Activated naive CD8-positive, alpha-beta T cell treated with anti-CD3 and anti-CD28 coated beads, Interleukin-2, amount 10 ng/mL, durations not matched to agents 7 days and 5 days (primary cell): ENCODE measurements at regions not wholly inside any gene's neighbourhood (a gene's known extent, or its start where the extent isn't known, plus 50 kb on each side); places are given as distances from the start of the nearest gene placed in this dataset.
"Not testable (repeated sequence)": the region's sequence is repeated elsewhere in the genome, so short reads cannot be mapped to it uniquely, and the experiment has no call there.

Source experiments
- ATAC-seq: fragments of 150-1000 bp; cut with Tn5 transposase; one replicate; pipeline ENCODE4 v1.10.0; 2021; ENCODE audit warnings: low read depth, moderate library complexity
- POLR2A ChIA-PET: fragments of 350-600 bp; sonication (Branson Sonifier 250); formaldehyde crosslinking; loops from one replicate; lab custom pipeline; 2021; ENCODE audit warnings: antibody characterized with exemption; lab: Charles Lee
- DNase-seq: peaks from one replicate; pipeline ENCODE4 v3.0.0; 2021
- H3K27ac Mint-ChIP-seq: one replicate; pipeline ENCODE4 v1.8.0; 2022; ENCODE audit warnings: mild to moderate bottlenecking, mixed read lengths
- H3K27me3 Mint-ChIP-seq: one replicate; pipeline ENCODE4 v1.8.0; 2022; ENCODE audit warnings: mild to moderate bottlenecking, moderate library complexity, mixed read lengths
- H3K36me3 Mint-ChIP-seq: one replicate; pipeline ENCODE4 v1.8.0; 2021; ENCODE audit warnings: mild to moderate bottlenecking, mixed read lengths
- H3K4me1 Mint-ChIP-seq: one replicate; pipeline ENCODE4 v1.8.0; 2021; ENCODE audit warnings: mixed read lengths
- H3K4me3 Mint-ChIP-seq: one replicate; pipeline ENCODE4 v1.8.0; 2022; ENCODE audit warnings: mild to moderate bottlenecking, moderate library complexity, mixed read lengths
- H3K9me3 Mint-ChIP-seq: one replicate; pipeline ENCODE4 v1.8.0; 2021; ENCODE audit warnings: mixed read lengths

DNA sequence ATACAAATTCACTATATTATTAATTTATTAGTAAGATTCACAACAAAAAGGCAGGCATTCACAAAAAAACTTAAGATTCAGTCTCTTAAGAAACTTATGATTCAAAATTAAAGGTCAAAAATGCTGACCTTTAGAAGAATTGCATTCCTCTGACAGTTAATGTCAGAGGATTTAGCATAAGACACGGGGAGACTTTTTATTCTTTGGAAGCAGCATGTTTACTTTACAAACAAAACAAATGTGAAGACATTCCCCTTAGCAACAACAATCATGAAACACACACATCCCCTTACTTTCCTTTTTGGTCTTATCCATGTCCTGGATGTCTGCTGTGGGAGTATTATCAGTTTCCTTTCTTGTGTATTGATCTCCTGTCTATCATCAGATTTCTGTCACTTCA, 117.1 kb downstream of the RAD51AP2 start:
- no peaks in the 10 kb centered on the region for H3K4me1 Mint-ChIP-seq
- H3K4me3 Mint-ChIP-seq = no peak overlapping the region
- H3K27ac Mint-ChIP-seq = no peak overlapping the region
- DNase-seq = no peak
- POLR2A ChIA-PET = no interaction called here
- no peak for ATAC-seq
- no peaks in the 10 kb centered on the region for H3K9me3 Mint-ChIP-seq
- H3K27me3 Mint-ChIP-seq = no peaks in the 10 kb centered on the region
- H3K36me3 Mint-ChIP-seq = no peaks in the 10 kb centered on the region

DNA sequence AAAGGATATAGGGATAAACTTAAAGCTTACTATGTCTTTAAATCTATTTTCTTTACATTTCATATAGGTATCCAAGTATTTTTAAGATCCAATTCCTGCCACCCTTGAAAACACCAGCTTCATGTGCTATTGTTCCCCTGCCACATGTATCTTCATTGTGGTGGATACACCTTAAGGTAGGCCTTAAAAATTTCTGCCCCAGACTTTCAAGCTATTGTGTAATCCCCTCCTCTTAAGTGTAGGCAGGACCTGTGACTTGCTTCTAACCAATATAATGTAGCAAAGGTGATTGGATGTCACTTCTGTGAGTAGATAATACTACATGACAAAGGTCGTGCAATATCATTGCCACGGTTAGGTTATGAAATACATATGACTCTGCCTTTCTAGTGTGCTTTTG, 119.5 kb downstream of the RAD51AP2 start:
- Mint-ChIP-seq H3K4me1 (no peaks in the 10 kb centered on the region), H3K27ac (no peak overlapping the region), H3K27me3 (no peaks in the 10 kb centered on the region), H3K9me3 (no peaks in the 10 kb centered on the region), H3K4me3 (no peak overlapping the region), H3K36me3 (no peaks in the 10 kb centered on the region)
- ATAC-seq (no peak), DNase-seq (no peak)
- POLR2A ChIA-PET = no interaction called here

DNA sequence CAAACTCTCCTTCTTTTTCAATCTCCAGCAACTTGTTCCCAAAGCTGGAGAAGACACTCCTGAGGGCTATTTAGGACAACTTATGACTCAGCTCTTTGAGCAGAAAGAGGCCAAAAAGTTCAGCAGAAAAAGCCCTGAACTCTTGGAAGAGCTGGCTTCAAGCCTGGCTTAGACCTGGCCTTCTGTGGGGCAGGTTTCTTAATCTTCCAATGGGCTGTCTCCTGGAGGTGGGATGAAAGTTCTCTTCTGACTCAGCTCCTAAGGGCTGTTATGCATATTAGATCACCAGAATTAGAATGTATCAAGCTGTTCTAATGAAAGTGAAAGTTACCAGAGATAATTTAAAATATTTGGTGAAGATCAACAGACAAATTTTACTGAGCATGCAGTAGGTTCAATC, 129.4 kb downstream of the RAD51AP2 start:
- H3K9me3 Mint-ChIP-seq = peaks cover 3% of the 10 kb centered on the region
- no peaks in the 10 kb centered on the region for H3K4me1 Mint-ChIP-seq
- DNase-seq = no peak
- H3K36me3 Mint-ChIP-seq = no peaks in the 10 kb centered on the region
- H3K27me3 Mint-ChIP-seq = no peaks in the 10 kb centered on the region
- no peak overlapping the region for H3K27ac Mint-ChIP-seq
- POLR2A ChIA-PET = no interaction called here
- ATAC-seq = no peak
- H3K4me3 Mint-ChIP-seq = no peak overlapping the region

DNA sequence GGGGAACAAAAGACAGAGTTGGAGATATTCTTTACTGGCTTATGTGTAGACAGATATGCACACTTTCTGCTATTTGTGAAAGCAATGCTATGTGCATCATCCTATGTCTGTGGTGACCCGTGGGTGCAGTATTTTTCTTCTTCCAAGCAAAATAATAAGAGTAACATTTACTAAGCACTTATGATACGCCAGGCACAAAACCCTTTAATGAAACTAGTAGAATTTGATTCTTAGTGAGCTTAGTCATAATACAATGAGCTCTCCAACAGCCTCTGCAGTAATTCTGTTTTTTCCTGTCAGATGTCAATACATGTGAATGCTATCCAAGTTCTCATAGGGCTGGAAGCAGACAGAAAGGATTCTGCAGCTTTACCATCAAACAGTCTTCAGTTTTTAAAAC, 130.6 kb downstream of the RAD51AP2 start:
- no peak for DNase-seq
- POLR2A ChIA-PET = no interaction called here
- H3K36me3 Mint-ChIP-seq = no peaks in the 10 kb centered on the region
- ATAC-seq = no peak
- no peaks in the 10 kb centered on the region for H3K4me1 Mint-ChIP-seq
- H3K4me3 Mint-ChIP-seq = no peak overlapping the region
- H3K9me3 Mint-ChIP-seq = peaks cover 3% of the 10 kb centered on the region
- no peak overlapping the region for H3K27ac Mint-ChIP-seq
- H3K27me3 Mint-ChIP-seq = no peaks in the 10 kb centered on the region

DNA sequence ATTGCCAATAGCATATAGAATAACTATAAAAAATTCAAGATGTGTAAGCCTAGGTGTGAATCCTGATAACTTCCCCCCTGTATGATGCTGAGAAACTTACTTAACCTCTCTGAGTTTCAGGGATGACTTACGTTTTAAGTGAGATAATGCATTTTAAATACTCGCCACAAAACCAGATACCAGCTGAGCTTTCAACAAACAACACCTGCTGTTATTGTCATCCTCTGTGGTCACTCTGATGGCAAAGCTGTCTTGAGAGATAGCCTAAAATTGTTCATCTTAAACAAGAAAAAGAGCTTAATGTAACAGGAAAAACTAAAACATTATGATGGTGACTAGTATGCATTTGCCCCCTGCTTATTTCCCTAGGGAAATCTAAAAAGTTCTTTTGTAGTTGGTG, 131.5 kb downstream of the RAD51AP2 start:
- POLR2A ChIA-PET = no interaction called here
- H3K27ac Mint-ChIP-seq = no peak overlapping the region
- no peaks in the 10 kb centered on the region for H3K4me1 Mint-ChIP-seq
- no peak for ATAC-seq
- H3K4me3 Mint-ChIP-seq = no peak overlapping the region
- peaks cover 3% of the 10 kb centered on the region for H3K9me3 Mint-ChIP-seq
- DNase-seq = no peak
- H3K36me3 Mint-ChIP-seq = no peaks in the 10 kb centered on the region
- H3K27me3 Mint-ChIP-seq = no peaks in the 10 kb centered on the region

DNA sequence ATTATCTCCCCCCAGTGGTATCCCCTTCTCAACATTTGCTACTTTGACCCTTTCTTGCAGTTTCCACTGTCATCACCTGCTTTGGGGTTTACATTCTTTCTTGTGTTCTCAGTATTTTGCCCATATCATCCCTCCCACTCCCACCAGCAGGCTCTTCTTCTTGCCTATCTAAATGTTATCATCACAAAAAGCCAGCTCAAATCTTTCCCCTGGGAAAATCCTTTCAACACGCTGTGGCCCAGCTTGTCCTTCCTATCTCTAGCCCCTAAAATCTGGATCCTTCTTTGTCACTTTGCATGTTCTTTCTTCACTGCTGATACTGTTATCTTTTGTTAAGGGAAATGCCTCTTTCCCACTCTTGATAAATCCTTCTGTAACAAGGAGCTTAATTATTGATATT, 138.2 kb downstream of the RAD51AP2 start:
- DNase-seq = no peak
- Mint-ChIP-seq H3K4me3 (no peak overlapping the region), H3K27me3 (no peaks in the 10 kb centered on the region), H3K27ac (no peak overlapping the region), H3K4me1 (no peaks in the 10 kb centered on the region), H3K9me3 (peaks cover 2% of the 10 kb centered on the region), H3K36me3 (no peaks in the 10 kb centered on the region)
- ATAC-seq = no peak
- POLR2A ChIA-PET = no interaction called here

DNA sequence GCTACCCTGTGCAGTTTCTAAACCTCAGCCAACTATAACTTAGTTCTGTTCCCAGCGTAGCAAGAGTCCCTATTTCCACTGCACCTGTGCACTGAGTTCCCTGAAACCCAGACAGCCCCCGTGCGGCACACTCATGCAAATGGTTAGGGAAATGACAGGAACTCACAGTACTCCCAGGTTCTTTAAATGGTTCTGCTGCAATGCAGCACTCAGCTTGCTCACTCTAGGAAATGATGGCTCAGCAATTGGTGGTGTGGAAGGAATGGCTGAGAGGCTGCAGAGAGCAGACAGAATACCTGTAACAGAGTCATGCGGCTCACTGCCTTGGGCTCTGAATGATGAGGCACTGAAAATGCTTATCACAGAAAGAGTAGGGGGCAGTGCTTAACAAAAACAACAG, 143.0 kb downstream of the RAD51AP2 start:
- ATAC-seq = no peak
- no peaks in the 10 kb centered on the region for H3K36me3 Mint-ChIP-seq
- no peak overlapping the region for H3K27ac Mint-ChIP-seq
- DNase-seq = no peak
- no peak overlapping the region for H3K4me3 Mint-ChIP-seq
- H3K4me1 Mint-ChIP-seq = no peaks in the 10 kb centered on the region
- POLR2A ChIA-PET = no interaction called here
- no peaks in the 10 kb centered on the region for H3K27me3 Mint-ChIP-seq
- H3K9me3 Mint-ChIP-seq = peaks cover 3% of the 10 kb centered on the region

DNA sequence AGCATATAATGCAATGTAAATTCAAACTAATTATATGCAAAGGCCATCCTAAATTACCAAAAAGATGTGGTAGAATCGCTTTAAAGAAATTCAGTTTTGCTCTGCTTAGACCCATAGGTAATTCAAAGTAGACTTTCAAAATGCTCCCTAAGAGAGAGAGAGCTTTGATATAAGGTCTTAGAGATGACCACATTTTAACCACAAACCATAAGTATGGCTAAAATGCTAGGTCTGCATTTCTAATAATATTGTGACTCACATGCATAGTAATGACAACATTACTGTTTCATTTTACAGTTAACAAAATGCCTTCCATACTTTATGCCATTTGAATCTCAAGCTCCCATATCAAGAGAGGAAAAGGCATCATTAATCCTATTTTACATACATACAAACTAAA, 144.5 kb downstream of the RAD51AP2 start:
- Mint-ChIP-seq H3K4me1 (no peaks in the 10 kb centered on the region), H3K36me3 (no peaks in the 10 kb centered on the region), H3K27me3 (no peaks in the 10 kb centered on the region), H3K4me3 (no peak overlapping the region), H3K27ac (no peak overlapping the region), H3K9me3 (peaks cover 6% of the 10 kb centered on the region)
- no peak for ATAC-seq
- POLR2A ChIA-PET = no interaction called here
- no peak for DNase-seq

DNA sequence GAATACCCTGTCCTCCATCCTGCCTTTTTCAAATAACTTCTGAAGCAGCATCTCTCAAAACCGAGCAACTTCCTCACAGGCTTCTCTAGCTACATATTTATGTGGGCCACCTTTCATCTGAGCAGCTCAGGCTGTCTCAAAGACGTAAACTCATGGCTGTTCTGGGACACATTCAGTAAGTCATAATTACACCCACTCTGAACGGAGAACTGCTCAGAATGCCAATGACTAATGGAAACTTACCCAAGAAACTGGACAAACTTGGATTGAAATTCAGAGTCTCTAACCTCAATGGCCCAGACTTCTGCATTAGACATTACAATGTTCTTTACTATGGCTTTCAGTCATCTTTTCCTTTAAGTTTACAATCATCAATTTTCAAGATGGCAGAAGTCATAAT, 145.2 kb downstream of the RAD51AP2 start:
- no peaks in the 10 kb centered on the region for H3K36me3 Mint-ChIP-seq
- no peaks in the 10 kb centered on the region for H3K4me1 Mint-ChIP-seq
- ATAC-seq (no peak), DNase-seq (no peak)
- H3K27ac Mint-ChIP-seq = no peak overlapping the region
- no peaks in the 10 kb centered on the region for H3K27me3 Mint-ChIP-seq
- peaks cover 6% of the 10 kb centered on the region for H3K9me3 Mint-ChIP-seq
- no peak overlapping the region for H3K4me3 Mint-ChIP-seq
- POLR2A ChIA-PET = no interaction called here

DNA sequence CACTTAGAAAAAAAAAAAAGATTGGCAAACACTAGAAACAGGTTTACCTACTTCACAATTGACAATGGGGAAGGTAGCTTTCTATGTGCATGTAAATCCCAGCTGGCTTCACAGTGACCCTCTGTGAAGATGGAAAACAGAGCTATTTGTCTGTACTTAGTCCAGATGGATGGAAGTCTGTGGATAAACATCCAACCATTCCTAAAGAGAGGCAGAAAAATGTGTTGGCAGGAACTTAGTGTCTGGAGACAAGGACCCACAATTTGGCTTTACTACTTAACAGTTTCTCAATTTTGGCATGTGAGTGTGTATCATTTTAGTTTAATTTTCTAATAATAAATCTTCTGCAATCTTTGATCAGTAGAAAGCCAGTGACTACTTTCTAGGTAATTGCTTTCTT, 154.4 kb downstream of the RAD51AP2 start:
- no peak overlapping the region for H3K4me3 Mint-ChIP-seq
- no peaks in the 10 kb centered on the region for H3K4me1 Mint-ChIP-seq
- ATAC-seq = no peak

DNA sequence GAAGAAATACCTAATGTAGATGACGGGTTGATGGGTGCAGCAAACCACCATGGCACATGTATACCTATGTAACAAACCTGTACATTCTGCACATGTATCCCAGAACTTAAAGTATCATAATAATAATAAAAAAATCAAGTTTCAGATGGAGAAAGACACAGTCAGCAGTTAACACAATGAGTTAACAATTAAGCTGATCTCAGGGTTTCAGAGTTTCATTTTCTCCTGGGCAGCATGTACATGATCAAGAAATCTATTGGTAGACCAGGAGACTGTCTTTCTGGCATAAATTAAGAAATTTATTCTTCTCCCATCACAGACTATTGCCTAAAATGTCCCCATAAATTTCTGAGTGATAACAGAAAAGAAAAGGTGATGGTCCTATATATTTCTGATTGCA, 155.3 kb downstream of the RAD51AP2 start:
- H3K4me3 Mint-ChIP-seq = no peak overlapping the region
- ATAC-seq = no peak
- H3K27me3 Mint-ChIP-seq = no peaks in the 10 kb centered on the region
- DNase-seq = no peak
- no peak overlapping the region for H3K27ac Mint-ChIP-seq
- no peaks in the 10 kb centered on the region for H3K4me1 Mint-ChIP-seq
- no peaks in the 10 kb centered on the region for H3K36me3 Mint-ChIP-seq
- POLR2A ChIA-PET = no interaction called here
- peaks cover 6% of the 10 kb centered on the region for H3K9me3 Mint-ChIP-seq

More for the DNA sequence above, 154.4 kb downstream of the RAD51AP2 start:
- H3K36me3 Mint-ChIP-seq = no peaks in the 10 kb centered on the region
- peaks cover 6% of the 10 kb centered on the region for H3K9me3 Mint-ChIP-seq
- POLR2A ChIA-PET = no interaction called here
- DNase-seq = no peak
- no peaks in the 10 kb centered on the region for H3K27me3 Mint-ChIP-seq
- H3K27ac Mint-ChIP-seq = no peak overlapping the region

DNA sequence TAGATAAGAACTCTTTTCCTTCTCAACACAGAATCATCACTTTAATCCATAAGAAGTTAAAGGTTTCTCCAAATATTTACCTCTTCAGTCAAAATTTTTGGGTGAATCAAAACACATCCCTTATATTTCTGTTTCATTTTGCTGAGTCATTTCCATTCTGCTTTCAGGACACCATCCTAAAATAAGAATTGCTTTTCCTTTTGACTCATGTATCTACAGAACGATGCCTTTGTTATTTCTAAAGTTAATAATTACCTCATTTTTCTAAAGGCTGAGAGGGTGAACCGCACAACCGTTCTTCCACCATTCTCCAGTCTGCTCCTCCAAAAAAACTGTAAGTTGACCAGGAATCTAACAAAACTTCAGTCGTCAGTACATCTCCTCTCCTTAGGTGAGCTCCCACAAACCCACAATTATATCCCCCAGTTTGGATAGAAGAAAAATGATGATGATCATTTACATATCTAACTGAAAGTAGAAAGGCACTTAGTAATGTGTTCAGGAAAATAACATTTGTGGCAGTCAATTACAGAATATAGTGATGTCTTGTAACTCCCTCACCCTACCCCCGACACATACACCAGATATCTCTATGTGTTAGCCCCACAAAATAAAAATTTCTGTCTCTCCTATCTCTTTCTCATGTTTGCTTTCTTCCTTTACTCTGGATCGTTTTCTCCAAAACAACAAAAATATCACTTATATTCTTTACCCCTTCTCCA, 162.5 kb downstream of the RAD51AP2 start:
- ATAC-seq (no peak), DNase-seq (no peak)
- H3K27me3 Mint-ChIP-seq = no peaks in the 10 kb centered on the region
- H3K4me1 Mint-ChIP-seq = no peaks in the 10 kb centered on the region
- no peak overlapping the region for H3K27ac Mint-ChIP-seq
- H3K9me3 Mint-ChIP-seq = no peaks in the 10 kb centered on the region
- POLR2A ChIA-PET = no interaction called here
- H3K4me3 Mint-ChIP-seq = no peak overlapping the region
- no peaks in the 10 kb centered on the region for H3K36me3 Mint-ChIP-seq

DNA sequence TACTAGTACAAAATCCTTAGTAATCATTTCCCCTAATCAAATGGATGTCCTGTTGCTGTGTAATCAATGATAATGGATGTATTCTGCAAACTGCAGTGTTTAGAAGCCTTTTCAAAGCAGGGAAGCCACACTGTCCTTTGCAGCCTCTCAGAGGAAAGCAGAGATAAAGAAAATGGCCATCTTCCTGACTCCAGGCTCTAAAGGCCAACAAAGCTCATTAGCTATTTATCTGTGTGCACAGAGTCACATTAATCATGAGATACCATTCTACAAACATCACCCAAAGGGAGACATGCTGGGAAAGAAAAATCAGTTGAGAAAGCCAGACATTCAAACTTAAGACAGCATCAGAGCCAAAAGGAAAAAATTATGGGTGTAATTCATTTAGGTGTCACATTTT, 165.0 kb downstream of the RAD51AP2 start:
- H3K4me3 Mint-ChIP-seq = no peak overlapping the region
- DNase-seq = no peak
- no peak for ATAC-seq
- POLR2A ChIA-PET = no interaction called here
- H3K27me3 Mint-ChIP-seq = no peaks in the 10 kb centered on the region
- H3K27ac Mint-ChIP-seq = no peak overlapping the region
- H3K9me3 Mint-ChIP-seq = no peaks in the 10 kb centered on the region
- no peaks in the 10 kb centered on the region for H3K4me1 Mint-ChIP-seq
- H3K36me3 Mint-ChIP-seq = no peaks in the 10 kb centered on the region

DNA sequence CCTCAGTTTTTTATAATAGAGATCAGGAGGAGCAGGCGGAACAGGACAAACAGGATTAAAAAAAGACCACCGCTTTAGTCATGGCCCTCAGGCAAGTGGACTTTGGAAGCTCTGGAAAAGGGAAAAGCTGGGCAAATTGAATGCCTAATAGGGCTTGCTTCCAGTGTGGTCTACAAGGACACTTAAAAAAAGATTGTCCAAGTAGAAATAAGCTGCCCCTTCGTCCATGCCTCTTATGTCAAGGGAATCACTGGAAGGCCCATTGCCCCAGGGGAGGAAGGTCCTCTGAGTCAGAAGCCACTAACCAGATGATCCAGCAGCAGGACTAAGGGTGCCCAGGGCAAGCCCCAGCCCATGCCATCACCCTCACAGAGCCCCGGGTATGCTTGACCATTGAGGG, 175.5 kb downstream of the RAD51AP2 start:
- H3K27me3 Mint-ChIP-seq, ATAC-seq, H3K4me3 Mint-ChIP-seq, H3K27ac Mint-ChIP-seq, H3K4me1 Mint-ChIP-seq, DNase-seq, POLR2A ChIA-PET, H3K9me3 Mint-ChIP-seq, H3K36me3 Mint-ChIP-seq: not testable (repeated sequence)

DNA sequence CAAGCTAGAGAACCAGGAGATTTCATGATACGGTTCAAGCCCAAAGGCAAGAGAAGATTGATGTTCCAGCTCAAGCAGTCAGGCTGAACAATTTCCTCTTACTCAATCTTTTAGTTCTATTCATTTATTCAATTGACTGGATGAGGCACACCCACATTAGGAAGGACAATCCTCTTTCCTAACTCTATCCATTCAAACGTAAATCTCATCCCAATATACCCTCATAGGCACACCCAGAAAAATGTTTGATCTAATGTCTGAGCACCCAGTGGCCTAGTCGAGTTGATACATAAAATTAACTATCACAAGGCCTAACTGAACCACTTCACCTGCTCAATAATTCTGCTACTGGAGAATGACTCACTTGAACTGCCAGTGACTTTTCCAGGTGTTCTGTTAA, 180.7 kb downstream of the RAD51AP2 start:
- POLR2A ChIA-PET = no interaction called here
- no peak for ATAC-seq
- Mint-ChIP-seq H3K9me3 (peaks cover 5% of the 10 kb centered on the region), H3K36me3 (no peaks in the 10 kb centered on the region), H3K4me1 (no peaks in the 10 kb centered on the region), H3K27ac (no peak overlapping the region), H3K27me3 (no peaks in the 10 kb centered on the region), H3K4me3 (no peak overlapping the region)
- DNase-seq = no peak
